B cell (primary cell): ENCODE measurements at regions not wholly inside any gene's neighbourhood (a gene's known extent, or its start where the extent isn't known, plus 50 kb on each side); places are given as distances from the start of the nearest gene placed in this dataset.

Experiments
- ATAC-seq: fragments of 200-7000 bp; cut with Tn5 transposase; one replicate; pipeline ENCODE4 v1.10.0; 2021; ENCODE audit warnings: low read depth, mild to moderate bottlenecking, moderate number of reproducible peaks, moderate library complexity
- CTCF ChIA-PET: fragments of 350-600 bp; sonication (Branson Sonifier 250); formaldehyde crosslinking; loops from one replicate; lab custom pipeline; 2021; ENCODE audit warnings: antibody characterized with exemption, inconsistent platforms; lab: Charles Lee
- POLR2A ChIA-PET: fragments of 350-600 bp; sonication (Branson Sonifier 250); formaldehyde crosslinking; loops from one replicate; lab custom pipeline; 2021; ENCODE audit warnings: antibody characterized with exemption; lab: Charles Lee
- DNase-seq: peaks from one replicate; pipeline ENCODE4 v3.0.0; 2013
- H2AFZ ChIP-seq: 2 replicates; pipeline ENCODE4 v1.6.1; 2012; ENCODE audit warnings: mild to moderate bottlenecking, low read depth, low read length; ENCODE audit not compliant: insufficient read depth, poor library complexity, severe bottlenecking
- H3K27ac ChIP-seq, 2 donors: 1 replicate in 1 of 2; 2 replicates in 1 of 2; pipeline ENCODE4 v1.5.1; 2012 to 2013; ENCODE audit warnings: low read length in 2 of 2, mild to moderate bottlenecking in 2 of 2, moderate library complexity in 1 of 2
- H3K27me3 ChIP-seq, 4 experiments: fragments of 200-600 bp in 1 of 4; sonication (generic) in 1 of 4; replicated peaks in 1 of 4; 1 replicate in 2 of 4; 2 replicates in 2 of 4; pipeline versions ENCODE4 v1.6.1 to v1.7.0; 2013 to 2016; ENCODE audit warnings: low read length in 3 of 4, mild to moderate bottlenecking in 2 of 4, mixed read lengths in 1 of 4, moderate library complexity in 1 of 4; ENCODE audit not compliant: insufficient read depth in 4 of 4, control insufficient read depth in 3 of 4; ENCODE audit errors: control extremely low read depth in 1 of 4
- H3K36me3 ChIP-seq, 2 experiments: replicated peaks in 1 of 2; 1 replicate in 1 of 2; 2 replicates in 1 of 2; pipeline versions ENCODE4 v1.6.1 to v1.7.1; 2013; ENCODE audit warnings: low read length in 1 of 2; ENCODE audit not compliant: insufficient read depth in 2 of 2, control insufficient read depth in 1 of 2; ENCODE audit errors: control extremely low read depth in 1 of 2, extremely low read depth in 1 of 2
- H3K4me1 ChIP-seq, 2 donors: fragments of 200-600 bp in 1 of 2; sonication (generic) in 1 of 2; 1 replicate in 1 of 2; 2 replicates in 1 of 2; pipeline versions ENCODE4 v1.5.1 to v1.6.1; 2013 to 2017; ENCODE audit warnings: low read length in 2 of 2; ENCODE audit not compliant: control insufficient read depth in 2 of 2, insufficient read depth in 2 of 2
- H3K4me2 ChIP-seq: replicated peaks from 2 replicates; pipeline ENCODE3; 2012; ENCODE audit warnings: mild to moderate bottlenecking, low read depth, low read length; ENCODE audit not compliant: poor library complexity, severe bottlenecking
- H3K4me3 ChIP-seq, 5 experiments: fragments of 200-600 bp in 1 of 5; sonication (generic) in 1 of 5; 1 replicate in 3 of 5; 2 replicates in 2 of 5; pipeline versions ENCODE4 v1.5.1 to v1.7.0; 2011 to 2016; ENCODE audit warnings: low read length in 4 of 5, mild to moderate bottlenecking in 4 of 5, low read depth in 2 of 5, control low read depth in 1 of 5, moderate library complexity in 1 of 5; ENCODE audit not compliant: insufficient read depth in 1 of 5; ENCODE audit errors: control extremely low read depth in 1 of 5, extremely low read depth in 1 of 5
- H3K79me2 ChIP-seq: fragments of 200-600 bp; sonication (generic); one replicate; pipeline ENCODE4 v1.6.0; 2016; ENCODE audit warnings: low read length; ENCODE audit not compliant: control insufficient read depth, insufficient read depth
- H3K9ac ChIP-seq: fragments of 200-600 bp; sonication (generic); 2 replicates; pipeline ENCODE4 v1.6.1; 2017; ENCODE audit warnings: mild to moderate bottlenecking, low read length, moderate library complexity
- H3K9me3 ChIP-seq, 3 donors: one replicate each; pipeline versions ENCODE4 v1.6.1 to v1.7.1; 2013; ENCODE audit warnings: low read length in 2 of 3; ENCODE audit not compliant: control insufficient read depth in 2 of 3, insufficient read depth in 1 of 3; ENCODE audit errors: control extremely low read depth in 1 of 3
- H4K20me1 ChIP-seq: 2 replicates; pipeline ENCODE4 v1.6.0; 2012; ENCODE audit warnings: mild to moderate bottlenecking, low read length; ENCODE audit not compliant: insufficient read depth, control insufficient read depth, poor library complexity, severe bottlenecking
- H3K27ac Mint-ChIP-seq: one replicate; pipeline ENCODE4 v1.8.0; 2021; ENCODE audit warnings: mixed read lengths
- H3K27me3 Mint-ChIP-seq: one replicate; pipeline ENCODE4 v1.8.0; 2021; ENCODE audit warnings: mixed read lengths
- H3K4me1 Mint-ChIP-seq: one replicate; pipeline ENCODE4 v1.8.0; 2021; ENCODE audit warnings: mixed read lengths
- H3K4me3 Mint-ChIP-seq: one replicate; pipeline ENCODE4 v1.8.0; 2021; ENCODE audit warnings: mixed read lengths
- H3K9me3 Mint-ChIP-seq: one replicate; pipeline ENCODE4 v1.8.0; 2022; ENCODE audit warnings: mixed read lengths; ENCODE audit not compliant: insufficient read depth
- CTCF ChIP-seq: fragments of 200-600 bp; IDR thresholded peaks from one replicate; pipeline ENCODE4 v1.8.0; 2022; ENCODE audit warnings: antibody characterized with exemption, mild to moderate bottlenecking
- EZH2 ChIP-seq: IDR thresholded peaks from 2 replicates; pipeline ENCODE4 v1.6.1; 2012; ENCODE audit warnings: borderline replicate concordance, low read depth, mild to moderate bottlenecking, moderate library complexity, low read length; ENCODE audit not compliant: insufficient read depth, poor library complexity, severe bottlenecking
- WGBS: methylation state at CpG from one replicate; pipeline ENCODE4 v1.1.5; 2013; ENCODE audit warnings: missing lambda C conversion rate; ENCODE audit not compliant: insufficient coverage; 5-methylcytosine and 5-hydroxymethylcytosine counted together
- intact Hi-C: fragments of 100-400 bp; cut with micrococcal nuclease; formaldehyde crosslinking; loops from one replicate; pipeline ENCODE4 v1.10.0; 2022

GRCh38 chr4:141455651-141456050 lies 180.7 kb upstream of the IL15 start:
- H3K27me3 Mint-ChIP-seq: no peaks in the 10 kb centered on the region
- no peaks in the 10 kb centered on the region for H3K9me3 Mint-ChIP-seq
- H3K4me3 Mint-ChIP-seq: no peak overlapping the region
- Histone ChIP-seq H3K27ac (no peak overlapping the region), H3K79me2 (no peaks in the 10 kb centered on the region), H3K9me3 (peaks cover 0 to 3% (median 0%) of the 10 kb centered on the region in 3 donors), H3K4me2 (no peak overlapping the region), H4K20me1 (no peaks in the 10 kb centered on the region), H3K27me3 (no peaks in the 10 kb centered on the region), H2AFZ (no peak overlapping the region), H3K9ac (no peak overlapping the region), H3K4me3 (no peak overlapping the region), H3K4me1 (no peaks in the 10 kb centered on the region), H3K36me3 (no peaks in the 10 kb centered on the region)
- intact Hi-C loops: no loop called here
- POLR2A ChIA-PET: no interaction called here
- CTCF ChIA-PET: no interaction called here
- no peak for ATAC-seq
- no peaks in the 10 kb centered on the region for H3K4me1 Mint-ChIP-seq
- no peak for DNase-seq
- no peak overlapping the region for H3K27ac Mint-ChIP-seq
- WGBS: no CpG with 5 or more reads among the region's 1 CpG
- TF ChIP-seq CTCF (no peak), EZH2 (no peak)

GRCh38 chr4:141457653-141458052 lies 178.7 kb upstream of the IL15 start:
- WGBS: no CpG with 5 or more reads among the region's 1 CpG
- H3K79me2 ChIP-seq: no peaks in the 10 kb centered on the region
- H3K9ac ChIP-seq: no peak overlapping the region
- no peaks in the 10 kb centered on the region for H3K4me1 ChIP-seq
- no peak overlapping the region for H3K27ac ChIP-seq
- H3K4me3 Mint-ChIP-seq: no peak overlapping the region
- no peak overlapping the region for H2AFZ ChIP-seq
- ATAC-seq: no peak
- ChIA-PET POLR2A (no interaction called here), CTCF (no interaction called here)
- intact Hi-C loops: no loop called here
- H3K27me3 Mint-ChIP-seq: no peaks in the 10 kb centered on the region
- H3K4me3 ChIP-seq: no peak overlapping the region
- no peaks in the 10 kb centered on the region for H4K20me1 ChIP-seq
- no peaks in the 10 kb centered on the region for H3K9me3 ChIP-seq
- DNase-seq: no peak
- H3K27ac Mint-ChIP-seq: no peak overlapping the region
- no peaks in the 10 kb centered on the region for H3K4me1 Mint-ChIP-seq
- no peaks in the 10 kb centered on the region for H3K9me3 Mint-ChIP-seq
- H3K36me3 ChIP-seq: no peaks in the 10 kb centered on the region
- TF ChIP-seq EZH2 (no peak), CTCF (no peak)
- no peaks in the 10 kb centered on the region for H3K27me3 ChIP-seq
- no peak overlapping the region for H3K4me2 ChIP-seq
